Activated CD4-positive, alpha-beta T cell treated with anti-CD3 and anti-CD28 coated beads, Interleukin-2, amount 50 U/mL, for 4 hours (primary cell): ENCODE measurements at regions not wholly inside any gene's neighbourhood (a gene's known extent, or its start where the extent isn't known, plus 50 kb on each side); places are given as distances from the start of the nearest gene placed in this dataset.

Experiments
- DNase-seq, 2 experiments: peaks; one replicate each; pipeline ENCODE4 v3.0.0-alpha.2; 2020

DNA sequence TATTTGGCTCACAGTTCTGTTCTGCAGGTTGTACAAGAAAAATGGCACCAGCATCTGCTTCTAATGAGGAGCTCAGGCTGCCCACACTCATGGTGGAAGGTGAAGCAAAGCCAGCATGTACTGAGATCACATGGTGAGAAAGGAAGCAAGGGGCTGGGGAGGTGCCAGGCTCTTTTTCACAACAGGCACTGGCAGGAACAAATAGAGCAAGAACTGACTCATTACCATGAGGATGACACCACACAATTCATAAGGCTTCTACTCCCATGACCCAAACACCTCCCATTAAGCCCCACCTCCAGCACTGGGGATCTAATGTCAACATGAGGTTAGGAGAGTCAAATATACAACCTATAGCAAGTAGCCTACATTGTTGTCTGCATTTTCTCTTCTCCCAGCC is 522.6 kb downstream of the RFC3 start:
- DNase-seq = no peak

DNA sequence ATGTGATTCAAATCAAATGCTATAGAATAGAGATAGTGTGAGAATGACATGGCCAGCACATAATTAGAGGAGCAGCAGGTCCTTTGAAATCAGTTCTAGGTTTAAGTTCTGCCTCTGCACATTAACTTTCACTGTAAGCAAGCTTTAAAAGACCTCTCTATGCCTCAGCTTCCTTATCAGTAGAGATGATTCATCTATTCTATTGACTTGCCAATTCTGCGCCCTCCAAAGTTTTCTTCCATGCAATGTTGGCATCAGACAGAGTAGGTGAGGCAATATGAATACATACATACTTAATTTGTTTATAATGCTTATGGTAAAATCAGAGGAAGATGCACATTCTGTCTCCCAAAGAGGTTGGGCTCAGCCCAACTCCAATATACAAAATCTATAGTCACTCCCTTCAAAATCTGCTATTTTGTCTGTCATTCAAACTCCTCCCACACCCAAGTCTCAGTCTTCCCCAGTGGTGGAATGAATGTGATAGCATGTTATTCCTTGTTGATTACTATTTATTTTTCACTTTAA is 525.5 kb downstream of the RFC3 start:
- DNase-seq = no peak

DNA sequence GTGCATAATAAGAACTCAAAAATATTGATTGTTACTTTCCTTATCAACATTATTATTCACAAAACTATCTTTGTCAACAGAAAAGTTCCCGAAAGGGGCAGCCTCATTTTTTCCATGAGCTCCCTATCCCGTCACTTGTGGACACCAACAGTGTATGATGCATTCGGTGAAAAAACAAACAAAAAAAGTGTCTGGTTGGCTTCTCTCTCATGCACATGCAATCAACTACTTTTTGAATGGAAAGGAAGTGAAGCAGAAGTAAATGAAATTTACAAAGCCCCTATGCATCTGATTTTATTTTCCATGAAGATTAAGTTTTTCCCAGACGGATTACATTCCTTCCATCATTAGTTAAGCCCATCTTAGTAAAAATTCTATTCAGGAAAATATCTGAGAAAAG is 526.9 kb downstream of the RFC3 start:
- no peak for DNase-seq

DNA sequence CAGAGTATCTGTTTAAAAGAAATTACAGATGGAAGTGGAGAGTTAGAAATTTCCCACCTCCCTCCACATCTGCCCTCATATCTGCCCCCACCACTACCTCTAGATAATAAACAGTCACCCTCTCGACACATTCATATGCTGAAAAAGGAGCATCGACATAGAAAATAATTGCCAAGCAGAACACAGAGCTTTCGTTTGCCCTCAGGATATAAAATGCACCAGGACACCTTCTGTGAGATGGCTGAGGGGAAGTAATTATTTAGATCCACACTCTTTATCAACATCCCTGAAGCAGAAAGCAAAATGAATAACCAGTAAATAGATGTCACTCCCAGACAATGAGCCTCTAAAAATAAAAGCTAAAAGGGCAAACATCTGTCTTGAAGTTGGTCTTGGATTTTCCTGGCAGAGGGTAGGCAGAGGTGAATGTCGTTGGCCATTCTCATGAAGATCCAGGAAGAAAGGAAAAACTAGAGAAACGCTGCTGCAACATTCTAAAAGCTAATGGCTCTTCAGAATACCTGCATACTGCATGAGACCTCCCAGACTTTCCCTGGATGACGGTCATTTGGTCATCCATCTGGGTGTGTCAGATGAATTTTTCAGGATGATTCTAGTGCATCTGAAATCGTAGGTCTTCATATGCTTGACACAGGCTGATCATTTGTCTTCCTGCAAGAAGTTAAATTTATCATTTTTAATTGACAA is 527.5 kb downstream of the RFC3 start:
- no peak for DNase-seq

DNA sequence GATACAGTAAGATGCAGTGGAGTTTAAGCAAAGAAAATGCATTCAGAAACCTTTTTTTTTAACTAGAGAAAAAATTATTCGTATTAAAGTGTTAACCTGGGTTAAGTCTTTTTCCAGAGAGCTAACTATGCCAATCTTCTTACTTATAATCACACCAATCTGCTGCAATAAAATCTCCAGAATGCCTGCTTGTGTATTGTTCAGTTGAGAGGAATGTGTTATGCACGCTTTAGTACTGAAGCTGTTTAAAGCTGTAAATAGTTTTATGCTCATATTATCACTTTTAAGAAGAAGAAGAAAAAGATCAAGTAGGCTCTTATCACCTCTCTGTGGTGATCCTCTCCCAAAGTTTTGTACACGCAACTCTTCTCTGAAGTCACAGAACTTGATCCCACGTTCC is 528.7 kb downstream of the RFC3 start:
- no peak for DNase-seq

DNA sequence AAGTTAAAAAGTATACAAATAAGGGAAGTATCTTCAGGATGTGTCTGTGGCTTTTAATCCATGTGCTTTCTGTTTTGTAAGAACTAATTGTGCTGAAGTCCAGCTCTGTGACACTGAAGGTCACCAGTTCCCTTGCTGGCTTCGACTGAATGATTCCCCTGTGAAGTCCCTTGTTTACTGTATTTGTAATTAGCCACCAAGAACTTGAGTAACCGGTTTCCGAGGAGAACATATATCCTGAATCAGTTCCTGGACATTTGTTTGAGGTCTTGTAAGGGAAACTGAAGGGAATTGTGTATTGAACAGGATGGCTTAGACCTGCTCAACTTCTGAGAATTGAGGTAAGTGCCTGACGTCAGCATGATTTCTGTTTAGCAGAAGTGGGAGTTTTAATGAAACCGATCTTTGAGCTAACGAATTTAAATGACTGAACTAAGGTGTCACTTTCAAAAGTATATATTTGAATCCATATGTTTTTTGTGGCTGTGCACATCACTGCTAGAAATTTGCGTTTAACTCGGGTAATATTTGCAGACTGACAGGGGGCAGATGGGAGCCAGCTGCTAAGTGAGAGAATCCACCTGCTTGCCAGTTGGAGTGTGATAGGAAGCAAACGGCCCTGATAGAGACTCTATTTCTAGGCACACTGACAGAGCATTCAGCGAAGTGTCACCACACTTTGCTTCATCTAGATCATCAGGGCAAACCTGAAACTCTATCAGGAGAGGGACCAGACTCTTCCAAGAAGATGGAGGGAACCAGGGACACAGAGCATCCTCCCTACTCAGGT is 530.0 kb downstream of the RFC3 start:
- DNase-seq = no peak

DNA sequence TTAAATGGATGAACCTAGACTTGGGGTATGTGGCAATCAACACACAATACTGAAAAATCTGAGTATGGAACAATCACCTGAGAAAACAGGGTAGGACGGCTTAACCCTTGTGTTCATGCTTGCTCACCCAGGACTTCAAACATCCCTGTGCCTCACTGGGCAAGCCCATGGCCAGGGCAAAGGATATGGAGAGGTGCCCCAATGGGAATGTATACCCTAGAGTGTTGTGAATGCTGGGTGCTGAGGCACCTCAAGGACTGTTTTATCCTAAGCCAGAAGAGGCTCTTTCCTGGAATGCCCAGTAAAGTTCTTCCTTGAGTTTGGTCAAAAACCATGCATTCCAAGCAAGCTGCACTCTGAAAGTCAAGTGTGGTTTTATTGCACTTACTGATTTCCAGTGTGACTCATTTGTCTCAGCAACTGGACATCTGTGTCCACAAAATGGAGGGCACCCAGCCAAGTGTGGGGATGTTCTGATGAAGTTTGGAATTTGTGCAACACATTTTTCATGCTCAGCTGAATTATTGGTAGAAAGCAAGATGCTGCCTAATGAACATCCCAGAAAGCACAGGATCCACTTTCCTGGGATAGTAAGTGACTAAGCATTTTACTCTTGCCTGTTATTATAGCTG is 531.3 kb downstream of the RFC3 start:
- no peak for DNase-seq

DNA sequence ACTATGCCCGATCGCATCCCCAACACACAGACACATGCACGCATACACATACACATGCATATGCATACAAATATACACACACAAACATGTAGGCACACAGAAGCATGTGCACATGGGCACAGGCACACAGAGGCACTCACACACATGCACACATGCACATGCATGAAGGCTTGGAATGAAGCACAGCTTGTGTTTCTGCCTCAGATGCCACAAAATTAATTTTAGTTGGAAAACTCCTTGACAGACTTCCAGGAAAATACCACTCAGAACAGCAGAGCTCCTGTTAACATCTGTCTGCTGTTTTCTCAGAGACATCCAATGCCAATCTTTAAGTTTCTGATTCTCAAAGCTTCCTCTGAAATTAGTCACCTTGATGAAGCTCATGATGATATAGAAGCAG is 532.7 kb downstream of the RFC3 start:
- DNase-seq = no peak

DNA sequence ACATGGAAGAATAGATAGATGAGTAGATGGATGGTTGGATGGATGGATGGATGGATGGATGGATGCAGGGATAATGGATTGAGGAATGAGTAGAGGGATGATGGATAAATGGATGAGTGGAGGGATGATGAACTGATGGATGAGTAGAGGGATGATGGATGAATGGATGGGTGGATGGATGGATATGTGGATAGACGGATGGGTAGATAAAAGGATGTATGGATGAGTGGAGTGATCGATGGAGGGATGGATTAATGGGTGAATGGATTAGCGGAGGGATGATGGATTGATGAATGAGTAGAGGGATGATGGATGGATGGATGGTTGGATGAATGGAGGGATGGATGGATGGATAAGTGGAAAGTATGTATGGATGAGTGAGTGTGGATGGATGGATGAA is 533.2 kb downstream of the RFC3 start:
- DNase-seq = no peak

DNA sequence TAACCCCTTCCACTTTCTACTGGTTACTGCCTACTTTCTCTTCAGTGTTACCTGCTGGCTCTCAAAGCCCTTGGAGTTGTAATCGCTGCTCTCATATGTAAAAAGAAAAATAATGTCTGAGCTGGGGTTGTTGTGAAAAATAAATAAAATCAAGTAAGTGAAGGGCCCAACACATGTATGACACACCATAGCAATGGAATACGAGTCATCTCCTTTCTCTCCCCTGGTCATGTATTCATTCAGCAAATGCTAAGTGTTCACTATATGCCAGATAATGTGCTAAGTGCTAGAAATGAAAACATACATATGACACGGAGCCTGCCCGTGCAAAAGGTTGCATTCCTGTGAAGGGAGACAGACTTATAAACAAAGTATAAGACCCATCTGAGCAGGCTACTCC is 535.0 kb downstream of the RFC3 start:
- no peak for DNase-seq

DNA sequence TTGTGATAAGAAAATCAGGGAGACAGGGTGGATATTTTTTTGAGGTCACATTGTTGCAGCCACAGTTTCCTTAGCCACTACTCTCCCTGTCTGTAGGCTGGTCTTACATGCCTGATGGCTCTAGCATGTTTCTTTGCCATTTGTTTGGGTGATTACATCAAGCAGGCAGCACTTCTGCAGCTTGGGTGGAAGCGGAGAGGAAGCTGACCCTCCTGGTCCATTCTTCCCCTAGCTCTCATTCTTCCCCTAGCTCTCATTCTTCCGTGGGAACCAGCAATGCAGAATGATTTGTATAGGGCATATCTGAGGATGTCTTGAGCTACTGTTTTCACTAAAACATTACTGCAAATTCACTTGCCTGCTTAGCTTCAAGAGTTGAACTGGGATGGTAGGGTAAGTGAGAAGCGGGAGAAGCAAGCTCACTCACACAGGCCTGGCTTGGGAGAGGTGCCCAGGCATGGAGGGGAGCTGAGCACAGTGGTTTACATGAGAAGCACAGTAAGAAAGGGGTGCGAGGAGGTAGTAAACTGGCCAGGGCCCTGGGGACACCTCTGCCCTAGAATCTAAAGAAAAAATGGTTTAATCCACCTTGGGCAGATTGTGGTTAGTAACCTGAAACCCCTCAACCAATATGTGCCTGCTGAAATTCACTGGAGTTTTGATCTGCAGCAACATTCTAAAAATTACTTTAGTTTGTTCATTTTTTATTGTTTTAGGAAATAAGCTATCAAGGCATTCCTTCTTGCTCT is 538.9 kb downstream of the RFC3 start:
- no peak for DNase-seq

DNA sequence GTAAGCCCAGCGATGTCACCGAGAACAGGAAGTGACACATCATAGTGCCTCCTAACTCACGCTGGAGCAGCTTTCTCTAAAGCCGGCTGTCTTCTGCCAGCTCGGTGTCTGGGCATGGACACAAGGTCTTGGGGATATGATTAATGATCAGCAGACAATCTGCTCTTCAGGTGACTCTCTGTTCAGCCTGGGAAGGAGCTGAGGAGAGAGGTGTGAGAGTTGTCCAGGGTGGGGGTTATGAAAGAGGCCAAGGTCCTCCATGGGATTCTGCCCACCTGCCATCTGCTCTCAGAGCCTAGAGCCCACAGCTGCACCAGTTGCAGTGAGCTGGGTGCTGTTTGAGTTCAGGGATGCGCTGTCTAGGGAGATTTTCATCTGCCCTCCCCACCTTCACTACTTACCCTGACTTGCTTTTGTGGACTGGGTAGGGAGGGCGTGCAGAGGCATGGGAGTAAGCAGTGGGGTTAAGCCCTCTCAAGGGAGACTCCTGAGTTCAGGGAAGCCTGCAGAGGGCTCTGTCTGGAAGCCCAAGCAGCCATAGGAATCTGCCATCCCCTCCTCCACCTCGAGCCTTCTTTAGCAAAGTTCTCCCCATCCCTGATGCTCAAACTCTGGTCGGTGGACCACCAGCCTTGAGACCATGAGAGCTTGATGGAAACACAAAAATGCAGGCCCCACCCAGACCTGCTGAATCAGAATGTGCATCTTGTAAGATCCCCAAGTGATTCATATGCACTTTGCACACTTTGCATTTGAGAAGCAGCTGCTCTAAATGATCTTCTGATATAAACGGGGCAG is 539.7 kb downstream of the RFC3 start:
- DNase-seq = no peak

DNA sequence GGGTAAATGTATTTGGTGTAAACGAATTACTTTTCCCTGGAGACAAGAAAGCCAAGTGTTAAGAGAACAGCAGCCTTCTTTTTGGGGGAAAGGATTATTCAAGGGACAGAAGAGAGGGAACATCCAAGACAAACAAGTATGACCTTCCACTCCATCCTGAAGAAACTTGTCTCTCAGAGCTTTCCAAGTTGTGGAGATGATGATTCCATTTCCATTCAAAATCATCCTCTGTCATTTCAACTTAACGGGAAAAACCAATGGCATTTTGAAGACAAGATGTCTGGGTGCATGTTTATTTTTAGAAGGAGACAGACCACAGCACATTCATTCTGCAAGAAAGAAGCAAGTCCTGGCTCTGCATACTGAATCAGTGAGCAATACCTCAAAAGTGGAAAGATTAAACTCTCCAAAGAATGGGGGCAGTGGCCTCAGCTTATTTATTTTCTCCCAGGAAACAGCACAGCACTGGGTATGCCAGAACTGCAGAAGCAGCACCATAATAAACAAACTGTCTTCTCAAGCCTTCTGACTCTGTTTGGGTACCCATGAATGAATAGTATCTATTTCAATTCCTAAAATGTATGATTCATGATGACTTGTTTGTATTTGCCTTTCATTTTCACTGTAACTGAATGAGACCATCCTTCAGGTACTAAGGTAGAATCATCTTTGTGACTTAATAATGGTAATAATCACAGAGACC is 541.0 kb downstream of the RFC3 start:
- no peak for DNase-seq

DNA sequence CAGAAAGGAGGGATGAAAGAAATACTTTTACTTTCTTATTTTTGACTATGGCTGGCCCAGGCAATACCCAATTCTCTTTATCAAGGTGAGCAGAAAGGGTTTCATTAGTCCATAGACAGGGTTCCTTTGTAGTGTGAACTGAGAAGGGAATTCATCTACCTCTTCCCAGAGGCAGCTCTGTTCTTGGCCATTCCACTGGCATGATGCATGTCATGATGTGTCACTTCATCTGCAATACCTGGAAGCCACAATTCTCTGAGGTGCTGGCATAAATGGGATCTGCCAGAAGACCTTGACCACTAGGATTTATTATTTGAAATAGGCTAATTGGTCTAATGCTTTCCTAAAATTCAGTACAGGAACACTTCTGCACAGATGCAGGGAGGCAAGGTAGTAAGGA is 542.8 kb downstream of the RFC3 start:
- no peak for DNase-seq

DNA sequence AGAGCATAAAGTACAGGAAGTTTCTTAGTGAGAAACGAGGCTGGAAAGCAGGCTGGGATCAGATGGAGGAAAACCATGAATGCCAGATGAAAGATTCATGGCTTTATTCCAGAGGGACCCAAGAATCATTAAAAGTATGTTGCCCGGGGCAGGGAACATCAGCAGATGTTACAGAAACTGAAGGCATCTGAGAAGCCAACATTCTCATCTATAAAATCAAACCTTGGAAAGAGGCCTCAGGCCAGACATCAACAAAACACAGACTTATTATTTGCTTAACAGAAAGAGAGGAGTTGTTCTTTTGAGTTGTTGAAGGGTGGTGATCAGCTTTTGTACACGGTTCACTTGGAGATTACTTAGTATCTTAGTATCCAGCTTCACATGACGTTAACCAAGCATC is 543.6 kb downstream of the RFC3 start:
- DNase-seq = no peak

DNA sequence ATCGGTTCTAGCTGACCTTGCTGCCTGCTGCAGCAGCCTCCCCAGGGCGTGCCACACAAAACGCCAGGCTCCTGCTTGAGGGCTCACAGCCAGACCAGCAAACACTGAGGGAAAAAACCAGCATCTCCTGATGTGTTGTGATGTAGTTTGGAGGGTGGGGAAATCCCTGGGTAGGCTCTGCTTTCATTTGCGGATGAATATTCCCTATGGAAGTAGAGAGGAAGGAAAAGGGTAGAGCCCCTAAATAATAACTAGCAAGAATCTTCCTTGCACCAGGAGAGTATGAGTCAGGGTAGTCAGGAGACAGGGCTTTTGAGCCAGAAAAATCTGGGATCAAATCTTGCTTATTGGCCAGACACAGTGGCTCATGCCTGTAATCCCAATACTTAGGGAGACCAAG is 545.3 kb downstream of the RFC3 start:
- no peak for DNase-seq

DNA sequence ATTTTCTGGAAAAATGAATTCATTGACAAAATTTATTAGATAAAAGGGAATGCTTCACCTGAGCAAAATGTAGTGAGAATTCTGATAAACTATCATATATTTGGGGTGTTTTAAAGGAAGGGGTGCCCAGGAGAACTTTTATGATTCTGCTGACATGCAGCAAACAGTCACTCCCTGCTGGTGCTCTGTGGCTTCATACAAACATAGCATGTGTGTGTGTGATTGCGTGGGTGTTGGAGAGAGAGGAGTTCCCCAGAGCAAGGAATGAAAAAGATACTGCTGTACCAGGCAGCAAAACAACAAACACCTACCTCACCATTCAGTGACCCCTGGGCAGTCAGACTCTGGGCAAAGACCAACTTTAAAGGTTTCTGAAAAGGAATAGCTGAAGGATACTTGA is 546.7 kb downstream of the RFC3 start:
- DNase-seq = no peak

DNA sequence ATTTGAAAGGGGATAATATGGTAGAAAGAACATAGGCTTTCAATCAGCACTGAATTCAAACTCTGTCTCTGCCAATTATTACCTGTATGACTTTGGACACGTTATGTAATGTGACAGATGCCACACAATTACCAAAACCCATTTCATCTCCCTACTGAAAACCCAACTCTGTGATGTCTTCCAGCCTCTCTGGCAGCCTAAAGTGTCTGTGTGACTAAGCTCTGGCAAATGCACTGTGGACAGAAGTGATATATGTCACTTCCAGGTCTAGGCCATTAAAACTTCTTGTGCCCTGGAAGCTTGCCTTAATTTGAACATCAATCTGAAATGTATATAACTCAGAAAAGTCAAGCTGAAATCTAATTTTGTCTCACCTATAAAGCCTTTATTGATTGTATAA is 552.0 kb downstream of the RFC3 start:
- DNase-seq = no peak

DNA sequence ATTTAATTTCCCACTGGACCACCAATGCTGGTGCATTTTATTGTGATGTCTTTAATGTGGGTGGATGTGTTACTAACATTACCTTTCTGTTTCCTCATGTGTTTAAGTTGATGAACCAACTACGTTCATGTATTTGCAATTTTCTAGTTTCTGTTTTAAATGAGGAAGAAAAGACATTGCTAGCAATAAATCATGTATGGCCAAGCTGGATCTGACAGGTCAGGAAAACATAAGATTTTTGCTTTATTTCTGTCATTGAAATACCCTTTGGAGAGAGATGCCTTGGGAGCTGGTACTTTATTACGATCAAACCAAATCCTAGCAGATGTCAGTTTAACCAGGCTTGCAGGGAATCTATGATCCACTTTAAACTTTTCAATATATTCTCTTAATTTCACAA is 553.2 kb downstream of the RFC3 start:
- no peak for DNase-seq

DNA sequence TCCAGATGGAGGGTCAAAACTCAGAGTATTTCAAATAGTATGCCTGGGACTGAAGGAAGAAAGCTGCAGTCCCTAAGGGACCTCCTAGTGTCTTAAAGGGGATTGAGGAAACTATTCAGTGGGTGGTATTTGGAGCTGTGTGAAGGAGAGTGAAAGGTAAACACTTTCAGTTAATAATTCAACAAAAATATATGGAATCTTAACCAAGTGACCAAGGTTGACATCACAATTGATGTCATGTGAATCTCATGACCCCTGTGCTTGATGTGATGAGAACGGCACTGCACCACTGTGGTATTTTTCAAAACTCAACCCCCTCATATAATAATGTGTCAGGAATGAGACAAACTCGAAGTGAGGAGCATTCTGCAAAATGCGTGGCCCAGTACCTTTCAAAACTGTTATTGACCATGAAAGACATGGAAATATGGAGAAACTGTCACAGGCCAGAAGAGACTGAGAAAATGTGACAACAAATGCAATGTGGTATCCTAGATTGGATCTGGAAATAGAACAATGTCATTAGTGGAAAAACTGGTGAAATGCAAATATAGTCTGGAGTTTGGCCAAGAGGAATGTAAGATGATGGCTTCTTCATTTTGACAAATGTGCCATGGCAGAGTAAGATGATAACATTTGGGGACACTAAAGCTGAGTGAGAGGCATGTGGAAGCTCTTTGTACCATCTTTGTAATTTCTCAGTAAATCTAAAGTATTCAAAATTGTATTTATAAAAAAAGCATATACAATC is 553.9 kb downstream of the RFC3 start:
- DNase-seq = no peak

DNA sequence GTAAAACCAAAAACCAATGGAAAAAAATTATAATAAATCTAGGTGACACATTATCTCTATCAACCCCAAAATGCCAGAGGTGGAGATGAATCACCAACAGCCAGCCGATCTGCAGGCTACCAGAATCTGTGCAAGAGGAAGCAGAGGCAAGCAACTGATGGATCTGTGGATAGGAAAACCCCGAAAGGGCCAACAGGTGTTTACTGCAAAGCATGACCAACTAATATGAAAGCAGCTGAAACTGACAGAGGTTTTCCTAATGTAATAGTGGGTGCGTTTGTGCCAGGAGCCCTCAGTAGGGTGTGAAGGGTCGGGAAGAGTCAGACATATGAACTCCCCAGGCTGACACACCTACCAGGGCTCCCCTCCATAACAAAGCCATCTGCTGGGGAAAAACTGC is 554.6 kb downstream of the RFC3 start:
- DNase-seq = no peak
